GM12878 (cell line): ENCODE measurements at regions not wholly inside any gene's neighbourhood (a gene's known extent, or its start where the extent isn't known, plus 50 kb on each side); places are given as distances from the start of the nearest gene placed in this dataset.

ENCODE experiments used
- CREM ChIP-seq: IDR thresholded peaks from 2 replicates; pipeline ENCODE4 v1.6.1; 2014; ENCODE audit warnings: antibody characterized with exemption, low read depth
- CUX1 ChIP-seq: IDR thresholded peaks from 2 replicates; pipeline ENCODE4 v1.6.1; 2012; ENCODE audit warnings: improper control_type of control experiment, low read depth, low read length; ENCODE audit not compliant: insufficient replicate concordance
- E2F8 ChIP-seq: fragments of 450-650 bp; IDR thresholded peaks from 2 replicates; pipeline ENCODE4 v1.6.1; 2018; ENCODE audit warnings: mild to moderate bottlenecking, low read depth, moderate library complexity; ENCODE audit not compliant: partially characterized antibody
- EGR1 ChIP-seq, 2 experiments: IDR thresholded peaks; 1 replicate in 1 of 2; 2 replicates in 1 of 2; pipeline ENCODE4 v1.6.1; 2011 to 2012; ENCODE audit warnings: low read depth in 2 of 2, low read length in 2 of 2, borderline replicate concordance in 1 of 2, mild to moderate bottlenecking in 1 of 2, moderate library complexity in 1 of 2
- EZH2 ChIP-seq: IDR thresholded peaks from 2 replicates; pipeline ENCODE4 v1.6.1; 2012; ENCODE audit warnings: low read depth, mild to moderate bottlenecking, control low read depth, inconsistent platforms, low read length, borderline replicate concordance; ENCODE audit not compliant: control insufficient read depth
- GABPA ChIP-seq: IDR thresholded peaks from 2 replicates; pipeline ENCODE4 v1.6.1; 2014; ENCODE audit warnings: antibody characterized with exemption, low read depth, mild to moderate bottlenecking, inconsistent platforms
- MTA3 ChIP-seq: IDR thresholded peaks from 2 replicates; pipeline ENCODE4 v1.6.1; 2012; ENCODE audit warnings: low read length, inconsistent platforms, borderline replicate concordance
- POLR2AphosphoS2 ChIP-seq: IDR thresholded peaks from 2 replicates; pipeline ENCODE4 v1.6.1; 2011; ENCODE audit warnings: low read depth, mild to moderate bottlenecking, low read length, improper control_type of control experiment, moderate library complexity
- POLR2AphosphoS5 ChIP-seq: IDR thresholded peaks from 2 replicates; pipeline ENCODE4 v1.6.1; 2011; ENCODE audit warnings: mild to moderate bottlenecking, low read length, inconsistent platforms
- RAD21 ChIP-seq: IDR thresholded peaks from 2 replicates; pipeline ENCODE4 v1.6.1; 2011; ENCODE audit warnings: mild to moderate bottlenecking, low read depth, low read length, moderate library complexity; ENCODE audit not compliant: insufficient read depth
- RELA ChIP-seq: fragments of 450-650 bp; IDR thresholded peaks from 2 replicates; pipeline ENCODE4 v1.8.0; 2014; ENCODE audit warnings: borderline replicate concordance; ENCODE audit not compliant: partially characterized antibody
- SUPT20H ChIP-seq: IDR thresholded peaks from 2 replicates; pipeline ENCODE4 v1.6.1; 2011; ENCODE audit warnings: low read depth, mild to moderate bottlenecking, low read length, moderate library complexity, borderline replicate concordance; ENCODE audit not compliant: control insufficient read depth
- ZNF207 ChIP-seq: fragments of 450-650 bp; IDR thresholded peaks from 2 replicates; pipeline ENCODE4 v1.6.1; 2014; ENCODE audit warnings: antibody characterized with exemption, mild to moderate bottlenecking, borderline replicate concordance
- ZNF217 ChIP-seq: fragments of 450-650 bp; IDR thresholded peaks from 2 replicates; pipeline ENCODE4 v1.6.1; 2017; ENCODE audit warnings: antibody characterized with exemption, mild to moderate bottlenecking
- ZNF24 ChIP-seq: fragments of 450-650 bp; IDR thresholded peaks from 2 replicates; pipeline ENCODE4 v1.6.1; 2017; ENCODE audit warnings: antibody characterized with exemption, mild to moderate bottlenecking

- TF ChIP-seq CUX1 (no peak), ZNF217 (no peak), EZH2 (no peak), SUPT20H (no peak), ZNF24 (no peak), EGR1 (IDR thresholded peaks at IDR 0.05; ENCODE audit: borderline replicate concordance in 1 of 2, low read depth in 2 of 2, low read length in 2 of 2) (no peak), MTA3 (no peak), GABPA (no peak), POLR2AphosphoS2 (no peak), E2F8 (no peak), RAD21 (no peak), POLR2AphosphoS5 (no peak), ZNF207 (no peak), RELA (no peak), CREM (no peak)
- TF ChIP-seq, all 136 proteins: peak for 0
These were observed 270.5 kb upstream of the ARSJ start (continued) for GRCh38 chr4:114249976-114250375.
